K562 (cell line): ENCODE measurements at regions not wholly inside any gene's neighbourhood (a gene's known extent, or its start where the extent isn't known, plus 50 kb on each side); places are given as distances from the start of the nearest gene placed in this dataset.

Experiments
- ATAC-seq: fragments of 200-7000 bp; cut with Tn5 transposase; 3 replicates; pipeline ENCODE4 v1.9.1; 2020; ENCODE audit warnings: moderate library complexity
- BruUV-seq: library from RNA; stranded (reverse); fragments of 400-500 nt; replicated peaks from 2 replicates; lab custom pipeline; 2021; lab: Mats Ljungman, UMichigan
- CTCF ChIA-PET: fragments of 300-600 bp; formaldehyde crosslinking; extraction: SDS; loops from one replicate; lab custom pipeline; 2021; ENCODE audit warnings: low intra/inter-chr PET ratio; lab: Yijun Ruan, JAX
- POLR2A ChIA-PET: fragments of 300-600, 350-650 bp; sonication (Branson Sonifier 250); formaldehyde crosslinking; extraction: SDS; loops from one replicate; lab custom pipeline; 2021; ENCODE audit warnings: antibody characterized with exemption, inconsistent platforms; lab: Yijun Ruan, JAX
- DNase-seq, 4 experiments: peaks; one replicate each; pipeline versions ENCODE4 v3.0.0 to v3.0.0-alpha.2; 2011 to 2018; ENCODE audit warnings: low spot score in 3 of 4, mixed read lengths in 3 of 4; ENCODE audit errors: extremely low read depth in 1 of 4
- FAIRE-seq: peaks from 2 replicates; lab custom pipeline; 2011; peaks lifted over from hg19 to GRCh38; lab: Jason Lieb, UNC
- H2AFZ ChIP-seq: 2 replicates; pipeline ENCODE4 v1.6.0; 2011; ENCODE audit warnings: low read depth, low read length, control low read depth, inconsistent platforms
- H3K27ac ChIP-seq: fragments of 200-600 bp; 3 replicates; pipeline ENCODE4 v1.8.0; 2011; ENCODE audit warnings: low read depth, mild to moderate bottlenecking, control low read depth, inconsistent platforms, low read length, moderate library complexity, mixed read lengths; ENCODE audit errors: extremely low read depth
- H3K27me3 ChIP-seq, 2 experiments: fragments of 300-600 bp in 1 of 2; 2 replicates in 1 of 2; 3 replicates in 1 of 2; pipeline versions ENCODE4 v1.6.0 to v1.8.0; 2011; ENCODE audit warnings: inconsistent platforms in 2 of 2, low read length in 2 of 2, mild to moderate bottlenecking in 1 of 2, mixed read lengths in 1 of 2, moderate library complexity in 1 of 2; ENCODE audit not compliant: control insufficient read depth in 2 of 2, insufficient read depth in 2 of 2
- H3K36me3 ChIP-seq: fragments of 300-600 bp; 3 replicates; pipeline ENCODE4 v1.8.0; 2011; ENCODE audit warnings: mild to moderate bottlenecking, low read length, inconsistent platforms; ENCODE audit not compliant: control insufficient read depth, insufficient read depth
- H3K4me1 ChIP-seq, 2 experiments: fragments of 200-600 bp in 1 of 2; replicated peaks in 1 of 2; 2 replicates in 1 of 2; 3 replicates in 1 of 2; pipeline versions ENCODE4 v1.5.1 to v1.8.0; 2011; ENCODE audit warnings: inconsistent platforms in 2 of 2, low read length in 2 of 2, mild to moderate bottlenecking in 1 of 2, mixed read lengths in 1 of 2, moderate library complexity in 1 of 2; ENCODE audit not compliant: control insufficient read depth in 2 of 2, insufficient read depth in 2 of 2
- H3K4me2 ChIP-seq: 2 replicates; pipeline ENCODE4 v1.6.1; 2011; ENCODE audit warnings: low read length, control low read depth, inconsistent platforms, mixed read lengths; ENCODE audit not compliant: insufficient read depth
- H3K4me3 ChIP-seq: fragments of 200-600 bp; sonication (generic), shearing (Covaris generic); 2 replicates; pipeline ENCODE4 v1.5.1; 2016; ENCODE audit warnings: control low read depth, inconsistent platforms
- H3K79me2 ChIP-seq: fragments of 200-600 bp; 3 replicates; pipeline ENCODE4 v1.8.0; 2011; ENCODE audit warnings: low read length, inconsistent platforms; ENCODE audit not compliant: control insufficient read depth, insufficient read depth
- H3K9ac ChIP-seq, 2 experiments: 2 replicates each; pipeline versions ENCODE4 v1.6.0 to v1.6.1; 2011; ENCODE audit warnings: low read depth in 2 of 2, low read length in 2 of 2, control low read depth in 1 of 2, inconsistent platforms in 1 of 2, mild to moderate bottlenecking in 1 of 2, mixed read lengths in 1 of 2; ENCODE audit not compliant: insufficient read depth in 1 of 2
- H3K9me1 ChIP-seq: one replicate; pipeline ENCODE4 v1.6.0; 2011; ENCODE audit warnings: inconsistent platforms, mild to moderate bottlenecking, low read length, moderate library complexity; ENCODE audit not compliant: control insufficient read depth, insufficient read depth
- H3K9me3 ChIP-seq: replicated peaks from 2 replicates; pipeline ENCODE4 v1.5.1; 2011; ENCODE audit warnings: low read depth, low read length, inconsistent platforms; ENCODE audit not compliant: control insufficient read depth, insufficient read depth
- H4K20me1 ChIP-seq: replicated peaks from 2 replicates; pipeline ENCODE4 v1.6.1; 2011; ENCODE audit warnings: low read length, inconsistent platforms, mixed read lengths; ENCODE audit not compliant: control insufficient read depth, insufficient read depth
- KDM4B ChIP-seq, 2 experiments: fragments of 450-650 bp in 1 of 2; sonication (generic) in 1 of 2; IDR thresholded peaks; 2 replicates each; pipeline ENCODE4 v1.6.1; 2016 to 2017; ENCODE audit warnings: borderline replicate concordance in 2 of 2, antibody characterized with exemption in 1 of 2, low read depth in 1 of 2, mild to moderate bottlenecking in 1 of 2
- ZC3H11A ChIP-seq: IDR thresholded peaks from 2 replicates; pipeline ENCODE4 v1.6.1; 2012; ENCODE audit warnings: low read depth, low read length, improper control_type of control experiment
- ZNF384 ChIP-seq: IDR thresholded peaks from 2 replicates; pipeline ENCODE4 v1.6.1; 2012; ENCODE audit warnings: low read depth, low read length, improper control_type of control experiment
- ZNF583 ChIP-seq: fragments of 250-450 bp; sonication (Bioruptor Pico); IDR thresholded peaks from 2 replicates; pipeline ENCODE4 v1.4.0; 2020
- WGBS: fragments of 100-300 bp; shearing (Covaris generic); methylation state at CpG from one replicate; pipeline ENCODE4 v1.1.6; 2016; ENCODE audit warnings: low coverage, mixed read lengths; ENCODE audit not compliant: insufficient coverage; ENCODE audit errors: missing lambda C conversion rate; 5-methylcytosine and 5-hydroxymethylcytosine counted together
- in situ Hi-C: fragments of 300-500 bp; cut with MboI; formaldehyde crosslinking; loops from 4 replicates; pipeline ENCODE4 v1.15.0; 2018; ENCODE audit warnings: inconsistent platforms, mixed read lengths
- intact Hi-C: fragments of 100-400 bp; cut with micrococcal nuclease; formaldehyde crosslinking; loops from 2 replicates; pipeline ENCODE4 v1.14.2; 2022
- TF ChIP-seq, protein P1 (sequence below): fragments of 450-650 bp; IDR thresholded peaks from 2 replicates; pipeline ENCODE4 v1.6.1; 2018; ENCODE audit warnings: mild to moderate bottlenecking, low read depth; ENCODE audit not compliant: partially characterized antibody
- TF ChIP-seq, protein P2 (sequence below): fragments of 250-450 bp; sonication (Bioruptor Pico); IDR thresholded peaks from 2 replicates; pipeline ENCODE4 v1.5.0; 2022; ENCODE audit warnings: mild to moderate bottlenecking

DNA sequence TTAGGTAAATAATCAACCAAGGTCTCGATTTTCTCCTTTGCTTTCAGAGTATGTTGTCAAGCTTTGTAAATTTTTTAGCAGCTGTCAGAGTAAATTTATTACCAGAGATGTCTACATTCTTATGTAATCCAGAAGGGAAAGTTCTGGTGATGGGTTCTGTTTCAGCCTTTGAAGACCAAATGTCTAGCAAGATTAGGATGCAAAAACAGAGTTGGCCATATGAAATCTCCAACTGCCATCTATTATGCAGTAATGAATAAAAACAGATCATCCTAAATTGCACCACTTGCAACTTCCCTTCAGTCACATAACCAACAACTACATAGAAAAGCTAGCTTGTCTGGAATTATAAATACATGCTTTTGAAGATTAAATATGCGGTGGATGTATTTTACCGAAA lies 826.8 kb upstream of the KIF2B start:
- no peak for FAIRE-seq
- no peak overlapping the region for H2AFZ ChIP-seq
- no peaks in the 10 kb centered on the region for H3K27me3 ChIP-seq
- no peaks in the 10 kb centered on the region for H4K20me1 ChIP-seq
- H3K9me1 ChIP-seq: no peaks in the 10 kb centered on the region
- H3K4me3 ChIP-seq: no peak overlapping the region
- H3K79me2 ChIP-seq: no peaks in the 10 kb centered on the region
- H3K4me2 ChIP-seq: no peak overlapping the region
- no peaks in the 10 kb centered on the region for H3K36me3 ChIP-seq
- no peaks in the 10 kb centered on the region for H3K9me3 ChIP-seq
- TF ChIP-seq, protein P1, sequence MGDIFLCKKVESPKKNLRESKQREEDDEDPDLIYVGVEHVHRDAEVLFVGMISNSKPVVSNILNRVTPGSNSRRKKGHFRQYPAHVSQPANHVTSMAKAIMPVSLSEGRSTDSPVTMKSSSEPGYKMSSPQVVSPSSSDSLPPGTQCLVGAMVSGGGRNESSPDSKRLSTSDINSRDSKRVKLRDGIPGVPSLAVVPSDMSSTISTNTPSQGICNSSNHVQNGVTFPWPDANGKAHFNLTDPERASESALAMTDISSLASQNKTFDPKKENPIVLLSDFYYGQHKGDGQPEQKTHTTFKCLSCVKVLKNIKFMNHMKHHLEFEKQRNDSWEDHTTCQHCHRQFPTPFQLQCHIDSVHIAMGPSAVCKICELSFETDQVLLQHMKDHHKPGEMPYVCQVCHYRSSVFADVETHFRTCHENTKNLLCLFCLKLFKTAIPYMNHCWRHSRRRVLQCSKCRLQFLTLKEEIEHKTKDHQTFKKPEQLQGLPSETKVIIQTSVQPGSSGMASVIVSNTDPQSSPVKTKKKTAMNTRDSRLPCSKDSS: no peak
- TF ChIP-seq ZC3H11A (no peak), ZNF384 (no peak), KDM4B (IDR thresholded peaks at IDR 0.05; ENCODE audit: borderline replicate concordance in 2 of 2, low read depth in 1 of 2) (no peak), ZNF583 (CRISPR knock-in tag) (no peak)
- TF ChIP-seq, protein P2, sequence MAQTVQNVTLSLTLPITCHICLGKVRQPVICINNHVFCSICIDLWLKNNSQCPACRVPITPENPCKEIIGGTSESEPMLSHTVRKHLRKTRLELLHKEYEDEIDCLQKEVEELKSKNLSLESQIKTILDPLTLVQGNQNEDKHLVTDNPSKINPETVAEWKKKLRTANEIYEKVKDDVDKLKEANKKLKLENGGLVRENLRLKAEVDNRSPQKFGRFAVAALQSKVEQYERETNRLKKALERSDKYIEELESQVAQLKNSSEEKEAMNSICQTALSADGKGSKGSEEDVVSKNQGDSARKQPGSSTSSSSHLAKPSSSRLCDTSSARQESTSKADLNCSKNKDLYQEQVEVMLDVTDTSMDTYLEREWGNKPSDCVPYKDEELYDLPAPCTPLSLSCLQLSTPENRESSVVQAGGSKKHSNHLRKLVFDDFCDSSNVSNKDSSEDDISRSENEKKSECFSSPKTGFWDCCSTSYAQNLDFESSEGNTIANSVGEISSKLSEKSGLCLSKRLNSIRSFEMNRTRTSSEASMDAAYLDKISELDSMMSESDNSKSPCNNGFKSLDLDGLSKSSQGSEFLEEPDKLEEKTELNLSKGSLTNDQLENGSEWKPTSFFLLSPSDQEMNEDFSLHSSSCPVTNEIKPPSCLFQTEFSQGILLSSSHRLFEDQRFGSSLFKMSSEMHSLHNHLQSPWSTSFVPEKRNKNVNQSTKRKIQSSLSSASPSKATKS: no peak
- TF ChIP-seq, all 486 proteins: peak for 0
- intact Hi-C loops: no loop called here
- H3K27ac ChIP-seq: no peak overlapping the region
- H3K4me1 ChIP-seq: no peaks in the 10 kb centered on the region
- in situ Hi-C loops: no loop called here
- ChIA-PET POLR2A (no interaction called here), CTCF (no interaction called here)
- DNase-seq (no peak), ATAC-seq (no peak)
- no peak overlapping the region for H3K9ac ChIP-seq
- no TSS peak for BruUV-seq
- 0% methylated on average over 3 of the region's 3 CpGs for WGBS
